Jurkat, Clone E6-1 (cell line): ENCODE measurements at regions not wholly inside any gene's neighbourhood (a gene's known extent, or its start where the extent isn't known, plus 50 kb on each side); places are given as distances from the start of the nearest gene placed in this dataset.
"Not testable (repeated sequence)": the region's sequence is repeated elsewhere in the genome, so short reads cannot be mapped to it uniquely, and the experiment has no call there.

Experiments used
- DNase-seq: peaks from one replicate; pipeline ENCODE4 v3.0.0-alpha.2; 2011; ENCODE audit warnings: low read depth, low spot score
- H3K4me3 ChIP-seq: 2 replicates; pipeline ENCODE4 v1.5.1; 2011; ENCODE audit warnings: mild to moderate bottlenecking, low read length, control low read depth, moderate library complexity

GRCh38 chr3:103189941-103190340 lies 755.1 kb downstream of the ZPLD1 start:
- H3K4me3 ChIP-seq: no peak overlapping the region
- DNase-seq: no peak

- no peak overlapping the region for H3K4me3 ChIP-seq
- no peak for DNase-seq
These were observed 760.4 kb downstream of the ZPLD1 start for GRCh38 chr3:103195216-103195615.

GRCh38 chr3:103203441-103203840 lies 768.6 kb downstream of the ZPLD1 start:
- DNase-seq: no peak
- H3K4me3 ChIP-seq: no peak overlapping the region

- no peak for DNase-seq
- H3K4me3 ChIP-seq: no peak overlapping the region
These were observed 775.8 kb downstream of the ZPLD1 start for GRCh38 chr3:103210583-103210982.

- no peak overlapping the region for H3K4me3 ChIP-seq
- no peak for DNase-seq
These were observed 783.3 kb downstream of the ZPLD1 start for GRCh38 chr3:103218146-103218545.

GRCh38 chr3:103218793-103219192 lies 784.0 kb downstream of the ZPLD1 start:
- H3K4me3 ChIP-seq: no peak overlapping the region
- no peak for DNase-seq

GRCh38 chr3:103227651-103228050 lies 792.8 kb downstream of the ZPLD1 start:
- no peak overlapping the region for H3K4me3 ChIP-seq
- DNase-seq: no peak

GRCh38 chr3:103247459-103247858 lies 812.6 kb downstream of the ZPLD1 start:
- no peak for DNase-seq
- no peak overlapping the region for H3K4me3 ChIP-seq

GRCh38 chr3:103254827-103255226 lies 820.0 kb downstream of the ZPLD1 start:
- not testable (repeated sequence) for H3K4me3 ChIP-seq, DNase-seq

- DNase-seq: no peak
- H3K4me3 ChIP-seq: no peak overlapping the region
These were observed 834.5 kb downstream of the ZPLD1 start for GRCh38 chr3:103269287-103269686.

GRCh38 chr3:103271575-103271974 lies 836.8 kb downstream of the ZPLD1 start:
- no peak overlapping the region for H3K4me3 ChIP-seq
- no peak for DNase-seq

- DNase-seq: peak; percentile 6
- H3K4me3 ChIP-seq: no peak overlapping the region
These were observed 861.3 kb downstream of the ZPLD1 start for GRCh38 chr3:103295974-103296570.

GRCh38 chr3:103297502-103297901 lies 862.7 kb downstream of the ZPLD1 start:
- not testable (repeated sequence) for DNase-seq, H3K4me3 ChIP-seq

GRCh38 chr3:103306104-103306503 lies 871.3 kb downstream of the ZPLD1 start:
- no peak for DNase-seq
- H3K4me3 ChIP-seq: no peak overlapping the region

- H3K4me3 ChIP-seq: no peak overlapping the region
- no peak for DNase-seq
These were observed 874.1 kb downstream of the ZPLD1 start for GRCh38 chr3:103308921-103309320.

- no peak overlapping the region for H3K4me3 ChIP-seq
- DNase-seq: no peak
These were observed 885.1 kb downstream of the ZPLD1 start for GRCh38 chr3:103319912-103320311.

- DNase-seq: no peak
- no peak overlapping the region for H3K4me3 ChIP-seq
These were observed 902.5 kb downstream of the ZPLD1 start for GRCh38 chr3:103337179-103337845.

- no peak overlapping the region for H3K4me3 ChIP-seq
- DNase-seq: no peak
These were observed 906.3 kb downstream of the ZPLD1 start for GRCh38 chr3:103341078-103341606.

- DNase-seq: no peak
These were observed 907.5 kb downstream of the ZPLD1 start for GRCh38 chr3:103342205-103342731.

GRCh38 chr3:103349760-103350159 lies 914.9 kb downstream of the ZPLD1 start:
- no peak for DNase-seq
- H3K4me3 ChIP-seq: no peak overlapping the region

More at GRCh38 chr3:103342205-103342731, 907.5 kb downstream of the ZPLD1 start:
- no peak overlapping the region for H3K4me3 ChIP-seq
